ENCODE measurements at regions not wholly inside any gene's neighbourhood (a gene's known extent, or its start where the extent isn't known, plus 50 kb on each side); places are given as distances from the start of the nearest gene placed in this dataset.
"Not testable (repeated sequence)": the region's sequence is repeated elsewhere in the genome, so short reads cannot be mapped to it uniquely, and the experiment has no call there.

DNA sequence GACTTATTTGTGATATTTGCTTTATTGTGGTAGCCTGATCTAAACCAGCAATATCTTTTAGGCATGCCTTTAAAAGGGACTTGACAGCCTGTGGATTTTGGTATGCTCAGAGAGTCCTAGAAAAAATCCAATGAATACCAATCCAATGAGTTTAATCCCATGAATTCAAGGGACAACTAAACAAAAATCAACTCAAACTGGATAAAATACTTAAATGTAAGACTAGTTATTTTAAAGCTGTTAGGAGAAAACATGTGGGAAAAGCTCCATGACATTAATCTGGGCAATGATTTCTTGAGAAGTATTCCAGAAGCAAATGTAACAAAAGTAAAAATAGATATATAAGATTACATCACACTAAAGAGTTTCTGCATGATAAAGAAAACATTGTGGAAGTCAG is 711.5 kb upstream of the PITX2 start:
- ChIA-PET POLR2A (no interaction called here), CTCF (no interaction called here)
- Histone ChIP-seq H3K4me3 (no peak overlapping the region), H3K4me2 (no peak overlapping the region), H3K27ac (no peak overlapping the region), H3K4me1 (no peaks in the 10 kb centered on the region), H3K9me3 (no peaks in the 10 kb centered on the region)
- TF ChIP-seq, protein P1, sequence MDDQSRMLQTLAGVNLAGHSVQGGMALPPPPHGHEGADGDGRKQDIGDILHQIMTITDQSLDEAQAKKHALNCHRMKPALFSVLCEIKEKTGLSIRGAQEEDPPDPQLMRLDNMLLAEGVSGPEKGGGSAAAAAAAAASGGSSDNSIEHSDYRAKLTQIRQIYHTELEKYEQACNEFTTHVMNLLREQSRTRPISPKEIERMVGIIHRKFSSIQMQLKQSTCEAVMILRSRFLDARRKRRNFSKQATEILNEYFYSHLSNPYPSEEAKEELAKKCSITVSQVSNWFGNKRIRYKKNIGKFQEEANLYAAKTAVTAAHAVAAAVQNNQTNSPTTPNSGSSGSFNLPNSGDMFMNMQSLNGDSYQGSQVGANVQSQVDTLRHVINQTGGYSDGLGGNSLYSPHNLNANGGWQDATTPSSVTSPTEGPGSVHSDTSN (IDR thresholded peaks at IDR 0.05), result no peak
- TF ChIP-seq KDM5A (IDR thresholded peaks at IDR 0.05) (no peak), SREBF2 (IDR thresholded peaks at IDR 0.05) (no peak), ZC3H11A (IDR thresholded peaks at IDR 0.05) (no peak), POLR2A (IDR thresholded peaks at IDR 0.05; ENCODE audit: low read length) (no peak), JUN (IDR thresholded peaks at IDR 0.05) (no peak), RCOR1 (IDR thresholded peaks at IDR 0.05; ENCODE audit: low read depth, low read length) (no peak), MAFK (IDR thresholded peaks at IDR 0.05; ENCODE audit: partially characterized antibody) (no peak), PHF8 (IDR thresholded peaks at IDR 0.05; ENCODE audit: borderline replicate concordance, low read depth) (no peak), CHD2 (IDR thresholded peaks at IDR 0.05; ENCODE audit: low read length, partially characterized antibody) (no peak), JUNB (IDR thresholded peaks at IDR 0.05) (no peak), ZNF302 (CRISPR knock-in tag; IDR thresholded peaks at IDR 0.05) (no peak), HOXB13 (CRISPR knock-in tag; IDR thresholded peaks at IDR 0.05; ENCODE audit: low read depth) (no peak), TP53 (CRISPR knock-in tag; IDR thresholded peaks at IDR 0.05) (no peak), RFX5 (IDR thresholded peaks at IDR 0.05) (no peak), FOSL2 (IDR thresholded peaks at IDR 0.05) (no peak), FOSL2 (CRISPR knock-in tag; IDR thresholded peaks at IDR 0.05) (no peak)
- TF ChIP-seq, protein P2, sequence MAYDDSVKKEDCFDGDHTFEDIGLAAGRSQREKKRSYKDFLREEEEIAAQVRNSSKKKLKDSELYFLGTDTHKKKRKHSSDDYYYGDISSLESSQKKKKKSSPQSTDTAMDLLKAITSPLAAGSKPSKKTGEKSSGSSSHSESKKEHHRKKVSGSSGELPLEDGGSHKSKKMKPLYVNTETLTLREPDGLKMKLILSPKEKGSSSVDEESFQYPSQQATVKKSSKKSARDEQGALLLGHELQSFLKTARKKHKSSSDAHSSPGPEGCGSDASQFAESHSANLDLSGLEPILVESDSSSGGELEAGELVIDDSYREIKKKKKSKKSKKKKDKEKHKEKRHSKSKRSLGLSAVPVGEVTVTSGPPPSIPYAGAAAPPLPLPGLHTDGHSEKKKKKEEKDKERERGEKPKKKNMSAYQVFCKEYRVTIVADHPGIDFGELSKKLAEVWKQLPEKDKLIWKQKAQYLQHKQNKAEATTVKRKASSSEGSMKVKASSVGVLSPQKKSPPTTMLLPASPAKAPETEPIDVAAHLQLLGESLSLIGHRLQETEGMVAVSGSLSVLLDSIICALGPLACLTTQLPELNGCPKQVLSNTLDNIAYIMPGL (CRISPR knock-in tag; IDR thresholded peaks at IDR 0.05; ENCODE audit: borderline replicate concordance), result no peak
- TF ChIP-seq, protein P3, sequence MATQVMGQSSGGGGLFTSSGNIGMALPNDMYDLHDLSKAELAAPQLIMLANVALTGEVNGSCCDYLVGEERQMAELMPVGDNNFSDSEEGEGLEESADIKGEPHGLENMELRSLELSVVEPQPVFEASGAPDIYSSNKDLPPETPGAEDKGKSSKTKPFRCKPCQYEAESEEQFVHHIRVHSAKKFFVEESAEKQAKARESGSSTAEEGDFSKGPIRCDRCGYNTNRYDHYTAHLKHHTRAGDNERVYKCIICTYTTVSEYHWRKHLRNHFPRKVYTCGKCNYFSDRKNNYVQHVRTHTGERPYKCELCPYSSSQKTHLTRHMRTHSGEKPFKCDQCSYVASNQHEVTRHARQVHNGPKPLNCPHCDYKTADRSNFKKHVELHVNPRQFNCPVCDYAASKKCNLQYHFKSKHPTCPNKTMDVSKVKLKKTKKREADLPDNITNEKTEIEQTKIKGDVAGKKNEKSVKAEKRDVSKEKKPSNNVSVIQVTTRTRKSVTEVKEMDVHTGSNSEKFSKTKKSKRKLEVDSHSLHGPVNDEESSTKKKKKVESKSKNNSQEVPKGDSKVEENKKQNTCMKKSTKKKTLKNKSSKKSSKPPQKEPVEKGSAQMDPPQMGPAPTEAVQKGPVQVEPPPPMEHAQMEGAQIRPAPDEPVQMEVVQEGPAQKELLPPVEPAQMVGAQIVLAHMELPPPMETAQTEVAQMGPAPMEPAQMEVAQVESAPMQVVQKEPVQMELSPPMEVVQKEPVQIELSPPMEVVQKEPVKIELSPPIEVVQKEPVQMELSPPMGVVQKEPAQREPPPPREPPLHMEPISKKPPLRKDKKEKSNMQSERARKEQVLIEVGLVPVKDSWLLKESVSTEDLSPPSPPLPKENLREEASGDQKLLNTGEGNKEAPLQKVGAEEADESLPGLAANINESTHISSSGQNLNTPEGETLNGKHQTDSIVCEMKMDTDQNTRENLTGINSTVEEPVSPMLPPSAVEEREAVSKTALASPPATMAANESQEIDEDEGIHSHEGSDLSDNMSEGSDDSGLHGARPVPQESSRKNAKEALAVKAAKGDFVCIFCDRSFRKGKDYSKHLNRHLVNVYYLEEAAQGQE (IDR thresholded peaks at IDR 0.05), result no peak
- no peak for FAIRE-seq
- ATAC-seq, result no peak
- no peak for DNase-seq (ENCODE audit: low read depth in 1 of 2, low spot score in 1 of 2)

DNA sequence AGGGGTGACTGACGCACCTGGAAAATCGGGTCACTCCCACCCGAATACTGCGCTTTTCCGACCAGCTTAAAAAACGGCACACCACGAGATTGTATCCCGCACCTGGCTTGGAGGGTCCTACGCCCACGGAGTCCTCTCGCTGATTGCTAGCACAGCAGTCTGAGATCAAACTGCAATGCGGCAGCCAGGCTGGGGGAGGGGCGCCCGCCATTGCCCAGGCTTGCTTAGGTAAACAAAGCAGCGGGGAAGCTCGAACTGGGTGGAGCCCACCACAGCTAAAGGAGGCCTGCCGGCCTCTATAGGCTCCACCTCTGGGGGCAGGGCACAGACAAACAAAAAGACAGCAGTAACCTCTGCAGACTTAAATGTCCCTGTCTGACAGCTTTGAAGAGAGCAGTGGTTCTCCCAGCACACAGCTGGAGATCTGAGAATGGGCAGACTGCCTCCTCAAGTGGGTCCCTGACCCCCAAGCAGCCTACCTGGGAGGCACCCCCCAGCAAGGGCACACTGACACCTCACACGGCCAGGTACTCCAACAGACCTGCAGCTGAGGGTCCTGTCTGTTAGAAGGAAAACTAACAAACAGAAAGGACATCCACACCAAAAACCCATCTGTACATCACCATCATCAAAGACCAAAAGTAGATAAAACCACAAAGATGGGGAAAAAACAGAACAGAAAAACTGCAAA is 714.5 kb upstream of the PITX2 start:
- CTCF ChIA-PET; H3K9me3 ChIP-seq; DNase-seq (ENCODE audit: low read depth in 1 of 2, low spot score in 1 of 2); H3K4me2 ChIP-seq; FAIRE-seq; POLR2A ChIA-PET; H3K27ac ChIP-seq; H3K4me3 ChIP-seq; H3K4me1 ChIP-seq; ATAC-seq: not testable (repeated sequence)
- 55% methylated on average over 15 of the region's 18 CpGs for WGBS (ENCODE audit: missing lambda C conversion rate)

DNA sequence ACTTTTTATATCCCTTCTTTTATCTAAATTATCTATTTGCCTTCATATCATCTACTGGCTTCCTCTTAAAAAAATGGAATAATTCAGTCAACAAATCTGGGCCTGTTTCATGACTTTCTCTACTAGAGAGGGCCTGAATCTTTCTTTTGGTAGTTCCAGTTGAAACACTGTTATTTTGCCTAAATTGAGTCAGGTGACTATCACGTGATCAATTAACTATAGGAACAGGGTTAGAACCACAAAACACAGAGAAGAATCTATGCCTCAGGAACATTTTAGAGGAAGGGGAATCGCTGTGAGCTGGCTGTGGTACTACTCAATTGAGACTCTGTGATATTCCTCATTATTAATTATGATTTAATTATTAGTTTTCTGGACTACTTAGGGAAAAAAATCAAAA is 736.7 kb upstream of the PITX2 start:
- ChIA-PET CTCF (no interaction called here), POLR2A (no interaction called here)
- FAIRE-seq, result no peak
- no peak for TF ChIP-seq BHLHE40 (IDR thresholded peaks at IDR 0.05; ENCODE audit: low read depth, low read length)
- no peak for TF ChIP-seq RFX5 (IDR thresholded peaks at IDR 0.05)
- TF ChIP-seq, protein P4, sequence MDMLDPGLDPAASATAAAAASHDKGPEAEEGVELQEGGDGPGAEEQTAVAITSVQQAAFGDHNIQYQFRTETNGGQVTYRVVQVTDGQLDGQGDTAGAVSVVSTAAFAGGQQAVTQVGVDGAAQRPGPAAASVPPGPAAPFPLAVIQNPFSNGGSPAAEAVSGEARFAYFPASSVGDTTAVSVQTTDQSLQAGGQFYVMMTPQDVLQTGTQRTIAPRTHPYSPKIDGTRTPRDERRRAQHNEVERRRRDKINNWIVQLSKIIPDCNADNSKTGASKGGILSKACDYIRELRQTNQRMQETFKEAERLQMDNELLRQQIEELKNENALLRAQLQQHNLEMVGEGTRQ (IDR thresholded peaks at IDR 0.05), result peak; percentile 52
- no peak for TF ChIP-seq CBX8 (IDR thresholded peaks at IDR 0.05)
- no peaks in the 10 kb centered on the region for H3K9me3 ChIP-seq
- no peak overlapping the region for H3K4me3 ChIP-seq
- no peak overlapping the region for H3K4me2 ChIP-seq
- no peak for DNase-seq (ENCODE audit: low read depth in 1 of 2, low spot score in 1 of 2)
- no peak for ATAC-seq
- H3K27ac ChIP-seq, result no peak overlapping the region
- H3K4me1 ChIP-seq, result no peaks in the 10 kb centered on the region
- 10% methylated on average over 2 of the region's 2 CpGs for WGBS (ENCODE audit: missing lambda C conversion rate)
